ENCODE measurements at regions not wholly inside any gene's neighbourhood (a gene's known extent, or its start where the extent isn't known, plus 50 kb on each side); places are given as distances from the start of the nearest gene placed in this dataset.

DNA sequence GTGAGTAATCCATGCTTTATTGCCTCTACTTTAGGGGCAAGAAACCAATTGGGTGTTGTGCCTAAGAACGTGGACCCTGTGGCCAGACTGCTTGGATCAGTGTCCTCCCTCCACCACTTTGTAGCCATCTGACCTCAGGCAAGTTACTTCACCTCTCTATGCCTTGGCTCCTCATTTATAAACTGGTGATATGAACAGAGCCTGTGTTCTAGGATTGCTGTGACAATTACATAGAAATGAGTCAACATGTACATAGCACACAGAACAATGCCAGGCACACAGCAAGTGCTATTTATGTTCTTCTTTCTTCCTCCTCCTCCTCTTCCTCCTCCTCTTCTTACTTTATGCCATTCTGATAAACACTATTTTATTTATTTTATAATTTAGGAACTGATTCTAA lies 339.4 kb downstream of the CD83 start:
- Histone ChIP-seq H4K20me1 (ENCODE audit: insufficient read depth, low read length) (no peaks in the 10 kb centered on the region), H3K36me3 (replicated peaks; ENCODE audit: insufficient read depth, low read length) (no peaks in the 10 kb centered on the region), H3K27ac (ENCODE audit: low read length) (no peak overlapping the region), H3K4me3 (ENCODE audit: low read length) (no peak overlapping the region), H3K4me1 (ENCODE audit: low read length) (no peaks in the 10 kb centered on the region), H3K27me3 (replicated peaks; ENCODE audit: insufficient read depth, low read length) (no peaks in the 10 kb centered on the region), H3K79me2 (ENCODE audit: low read length) (no peaks in the 10 kb centered on the region), H3K9me3 (replicated peaks; ENCODE audit: insufficient read depth, low read length) (no peaks in the 10 kb centered on the region), H3K9ac (ENCODE audit: low read length) (no peak overlapping the region), H3K4me2 (ENCODE audit: low read depth, low read length) (no peak overlapping the region), H3K9me2 (replicated peaks; ENCODE audit: insufficient read depth, low read length) (no peaks in the 10 kb centered on the region), H2AFZ (ENCODE audit: low read length) (no peak overlapping the region), H3F3A (ENCODE audit: insufficient read depth, low read length) (no peaks in the 10 kb centered on the region)
- TF ChIP-seq EZH2phosphoT487 (IDR thresholded peaks at IDR 0.05; ENCODE audit: low read length) (no peak), EZH2 (optimal IDR thresholded peaks at IDR 0.05; ENCODE audit: low read depth, low read length) (no peak)
- TF ChIP-seq, protein P1, sequence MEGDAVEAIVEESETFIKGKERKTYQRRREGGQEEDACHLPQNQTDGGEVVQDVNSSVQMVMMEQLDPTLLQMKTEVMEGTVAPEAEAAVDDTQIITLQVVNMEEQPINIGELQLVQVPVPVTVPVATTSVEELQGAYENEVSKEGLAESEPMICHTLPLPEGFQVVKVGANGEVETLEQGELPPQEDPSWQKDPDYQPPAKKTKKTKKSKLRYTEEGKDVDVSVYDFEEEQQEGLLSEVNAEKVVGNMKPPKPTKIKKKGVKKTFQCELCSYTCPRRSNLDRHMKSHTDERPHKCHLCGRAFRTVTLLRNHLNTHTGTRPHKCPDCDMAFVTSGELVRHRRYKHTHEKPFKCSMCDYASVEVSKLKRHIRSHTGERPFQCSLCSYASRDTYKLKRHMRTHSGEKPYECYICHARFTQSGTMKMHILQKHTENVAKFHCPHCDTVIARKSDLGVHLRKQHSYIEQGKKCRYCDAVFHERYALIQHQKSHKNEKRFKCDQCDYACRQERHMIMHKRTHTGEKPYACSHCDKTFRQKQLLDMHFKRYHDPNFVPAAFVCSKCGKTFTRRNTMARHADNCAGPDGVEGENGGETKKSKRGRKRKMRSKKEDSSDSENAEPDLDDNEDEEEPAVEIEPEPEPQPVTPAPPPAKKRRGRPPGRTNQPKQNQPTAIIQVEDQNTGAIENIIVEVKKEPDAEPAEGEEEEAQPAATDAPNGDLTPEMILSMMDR (IDR thresholded peaks at IDR 0.05; ENCODE audit: low read length): no peak
- no peak for DNase-seq

DNA sequence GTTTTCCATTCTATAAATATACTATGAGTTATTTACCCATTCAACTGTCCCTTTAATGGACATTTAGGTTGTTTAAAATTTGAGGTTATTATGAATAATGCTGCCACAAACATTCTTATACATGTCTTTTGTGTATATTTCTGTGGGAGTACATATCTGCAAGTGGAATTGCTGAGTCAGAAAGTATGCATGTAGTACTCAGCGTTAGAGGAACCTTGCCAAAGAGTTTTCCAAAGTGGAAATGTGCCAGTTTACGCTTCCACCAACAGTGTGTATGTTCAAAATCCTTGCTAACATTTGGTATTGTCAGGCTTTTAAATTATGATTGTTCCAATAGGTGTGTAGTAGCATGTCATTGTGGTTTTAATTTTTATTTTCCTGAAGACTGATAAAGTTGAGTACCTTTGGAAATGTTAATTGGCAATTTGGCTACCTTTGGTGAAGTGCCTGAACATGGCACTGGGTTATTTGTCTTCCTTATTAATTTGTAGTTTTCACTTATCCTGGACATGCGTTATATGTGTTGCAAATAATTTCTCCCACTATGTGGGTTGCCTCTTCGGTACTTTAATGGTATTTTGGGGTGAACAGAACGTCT lies 341.2 kb downstream of the CD83 start:
- no peaks in the 10 kb centered on the region for H3K36me3 ChIP-seq (replicated peaks; ENCODE audit: insufficient read depth, low read length)
- H3K9ac ChIP-seq (ENCODE audit: low read length): no peak overlapping the region
- no peak overlapping the region for H3K27ac ChIP-seq (ENCODE audit: low read length)
- H2AFZ ChIP-seq (ENCODE audit: low read length): no peak overlapping the region
- no peak overlapping the region for H3K4me2 ChIP-seq (ENCODE audit: low read depth, low read length)
- H3K9me2 ChIP-seq (replicated peaks; ENCODE audit: insufficient read depth, low read length): no peaks in the 10 kb centered on the region
- no peaks in the 10 kb centered on the region for H3K9me3 ChIP-seq (replicated peaks; ENCODE audit: insufficient read depth, low read length)
- no peaks in the 10 kb centered on the region for H3K27me3 ChIP-seq (replicated peaks; ENCODE audit: insufficient read depth, low read length)
- no peak overlapping the region for H3K4me3 ChIP-seq (ENCODE audit: low read length)
- H3F3A ChIP-seq (ENCODE audit: insufficient read depth, low read length): no peaks in the 10 kb centered on the region
- H3K79me2 ChIP-seq (ENCODE audit: low read length): no peaks in the 10 kb centered on the region
- H3K4me1 ChIP-seq (ENCODE audit: low read length): no peaks in the 10 kb centered on the region
- H4K20me1 ChIP-seq (ENCODE audit: insufficient read depth, low read length): no peaks in the 10 kb centered on the region
- no peak for DNase-seq
- TF ChIP-seq, protein P1 (IDR thresholded peaks at IDR 0.05; ENCODE audit: low read length): no peak
- TF ChIP-seq EZH2phosphoT487 (IDR thresholded peaks at IDR 0.05; ENCODE audit: low read length) (no peak), EZH2 (optimal IDR thresholded peaks at IDR 0.05; ENCODE audit: low read depth, low read length) (no peak)

DNA sequence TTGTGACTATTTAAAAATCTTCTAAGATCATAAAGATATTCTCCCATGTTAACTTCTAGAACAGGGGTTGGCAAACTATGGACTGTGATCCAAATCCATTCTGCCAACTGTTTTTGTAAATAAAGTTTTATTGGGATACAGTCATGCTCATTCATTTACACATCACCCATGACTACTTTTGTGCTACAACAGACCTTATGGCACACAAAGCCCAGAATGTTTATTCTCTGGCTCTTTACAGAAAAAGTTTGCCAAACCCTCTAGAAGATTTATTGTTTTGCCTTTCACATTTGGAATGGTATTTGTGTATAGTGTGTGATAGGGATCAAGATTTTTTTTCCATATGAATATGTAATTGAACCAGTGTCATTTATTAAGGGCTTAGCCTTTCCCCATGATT lies 341.7 kb downstream of the CD83 start:
- Histone ChIP-seq H3K9me3 (replicated peaks; ENCODE audit: insufficient read depth, low read length) (no peaks in the 10 kb centered on the region), H3K9ac (ENCODE audit: low read length) (no peak overlapping the region), H3K9me2 (replicated peaks; ENCODE audit: insufficient read depth, low read length) (no peaks in the 10 kb centered on the region), H3K36me3 (replicated peaks; ENCODE audit: insufficient read depth, low read length) (no peaks in the 10 kb centered on the region), H3K4me3 (ENCODE audit: low read length) (no peak overlapping the region), H2AFZ (ENCODE audit: low read length) (no peak overlapping the region), H3K79me2 (ENCODE audit: low read length) (no peaks in the 10 kb centered on the region), H3F3A (ENCODE audit: insufficient read depth, low read length) (no peaks in the 10 kb centered on the region), H3K4me2 (ENCODE audit: low read depth, low read length) (no peak overlapping the region), H3K4me1 (ENCODE audit: low read length) (no peaks in the 10 kb centered on the region), H3K27ac (ENCODE audit: low read length) (no peak overlapping the region), H4K20me1 (ENCODE audit: insufficient read depth, low read length) (no peaks in the 10 kb centered on the region), H3K27me3 (replicated peaks; ENCODE audit: insufficient read depth, low read length) (no peaks in the 10 kb centered on the region)
- TF ChIP-seq, protein P1 (IDR thresholded peaks at IDR 0.05; ENCODE audit: low read length): no peak
- TF ChIP-seq EZH2phosphoT487 (IDR thresholded peaks at IDR 0.05; ENCODE audit: low read length) (no peak), EZH2 (optimal IDR thresholded peaks at IDR 0.05; ENCODE audit: low read depth, low read length) (no peak)
- DNase-seq: no peak

All from MM.1S (cell line).